NCI-H82 (cell line): ENCODE measurements at regions not wholly inside any gene's neighbourhood (a gene's known extent, or its start where the extent isn't known, plus 50 kb on each side); places are given as distances from the start of the nearest gene placed in this dataset.
"Not testable (repeated sequence)": the region's sequence is repeated elsewhere in the genome, so short reads cannot be mapped to it uniquely, and the experiment has no call there.

Source experiments
- DNase-seq: peaks from one replicate; lab custom pipeline; 2025; lab: John Stamatoyannopoulos, UW

- no peak for DNase-seq
Observed at GRCh38 chr6:4459032-4459431, 317.2 kb upstream of the CDYL start.

GRCh38 chr6:4451718-4452117 is 316.3 kb upstream of the ECI2 start:
- no peak for DNase-seq

DNA sequence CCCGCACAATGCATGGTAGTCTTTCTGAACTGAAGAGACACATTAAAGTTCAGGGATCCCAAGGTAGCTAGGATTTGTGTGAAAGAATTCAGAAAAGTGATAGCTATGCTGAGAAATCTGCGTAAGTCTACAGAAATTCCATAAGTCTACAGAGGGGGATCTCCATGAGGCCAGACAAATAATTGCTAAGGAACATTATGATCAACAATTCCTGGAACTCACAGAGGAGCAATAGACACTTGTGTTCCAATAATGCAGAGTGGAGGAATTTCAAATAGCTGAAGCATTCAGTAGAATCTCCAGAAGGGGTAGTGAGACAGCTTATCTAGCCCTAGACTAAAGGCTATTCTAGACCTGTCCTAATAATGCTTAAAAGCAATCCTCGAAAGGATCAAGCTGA is 315.7 kb upstream of the ECI2 start:
- DNase-seq: no peak

- no peak for DNase-seq
Observed at GRCh38 chr6:4450237-4450636, 314.9 kb upstream of the ECI2 start.

DNA sequence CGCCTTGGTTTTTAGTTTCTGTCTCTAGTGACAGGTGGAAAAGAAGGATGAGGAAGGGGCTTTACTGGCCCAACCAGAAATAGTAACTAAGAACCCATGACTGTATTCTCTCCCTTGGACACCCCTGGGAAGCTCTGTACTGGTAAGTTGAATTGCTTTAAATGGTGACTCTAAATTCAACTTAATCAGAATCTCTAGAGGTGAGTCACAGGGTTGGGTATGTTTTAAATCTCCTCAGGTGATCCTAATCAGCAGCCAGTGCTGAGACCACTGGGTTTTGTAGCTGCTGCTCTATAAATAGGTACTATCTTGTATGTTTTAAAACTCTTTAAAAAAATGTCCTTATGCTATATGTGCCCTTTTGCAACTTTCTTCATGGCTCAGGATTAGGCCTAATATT is 314.0 kb upstream of the ECI2 start:
- no peak for DNase-seq

DNA sequence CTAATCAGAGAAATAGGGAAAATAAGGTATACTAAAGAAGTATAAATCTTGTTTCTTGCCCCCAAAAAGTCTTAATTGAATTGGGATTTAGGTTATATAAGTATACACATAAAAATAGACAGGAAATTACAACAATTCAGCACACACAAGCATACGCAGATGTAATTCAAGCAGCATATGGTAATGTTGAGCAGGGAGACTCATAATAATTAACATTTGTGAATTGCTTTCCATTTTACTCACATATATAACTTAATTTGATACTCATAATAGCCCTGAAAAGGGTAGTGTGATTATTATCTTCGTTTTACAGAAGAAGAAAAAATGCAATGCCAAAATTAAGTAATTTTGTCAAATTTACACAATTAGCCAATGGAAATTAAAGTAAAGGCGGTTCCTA is 313.5 kb upstream of the ECI2 start:
- DNase-seq: no peak

GRCh38 chr6:4447639-4448330 is 312.4 kb upstream of the ECI2 start:
- no peak for DNase-seq

- DNase-seq: no peak
Observed at GRCh38 chr6:4446982-4447381, 311.6 kb upstream of the ECI2 start.

DNA sequence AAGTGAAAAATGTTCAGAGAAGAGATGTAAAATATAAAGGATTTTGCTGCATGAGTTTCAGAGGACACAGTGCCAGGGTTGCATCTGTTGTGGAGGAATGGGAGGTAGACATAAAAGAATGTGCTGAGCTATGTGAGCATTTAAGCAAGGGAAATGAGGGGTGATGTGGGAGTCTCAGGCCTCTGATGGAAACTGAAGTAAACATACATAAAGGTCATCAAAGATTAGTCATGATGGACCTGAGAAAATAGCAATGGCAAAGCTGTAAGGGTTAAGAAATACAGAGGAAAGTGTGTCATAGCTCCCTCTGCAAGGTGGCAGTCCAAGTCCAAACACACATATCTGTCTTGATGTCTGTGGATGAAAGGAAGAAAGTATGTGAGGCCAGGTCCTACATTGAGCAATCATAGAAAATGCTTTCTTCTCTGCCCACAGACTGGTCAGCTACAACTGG is 306.6 kb upstream of the ECI2 start:
- DNase-seq: no peak

DNA sequence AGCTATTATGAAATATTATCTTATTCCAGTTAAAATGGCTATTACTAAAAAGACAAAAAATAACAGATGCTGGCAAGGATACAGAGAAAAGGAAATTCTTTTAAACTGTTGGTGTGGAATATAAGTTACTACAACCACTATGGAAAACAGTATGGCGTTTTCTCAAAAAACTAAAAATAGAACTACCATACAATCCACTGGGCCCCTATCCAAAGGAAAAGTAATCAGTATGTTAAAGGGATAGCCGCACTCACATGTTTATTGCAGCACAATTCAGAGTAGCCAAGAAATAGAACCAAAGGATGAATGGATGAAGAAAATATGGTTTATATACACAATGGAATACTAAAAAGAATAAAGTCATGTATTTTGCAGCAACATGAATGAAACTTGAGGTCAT is 303.8 kb upstream of the ECI2 start:
- no peak for DNase-seq

GRCh38 chr6:4437342-4437741 is 302.0 kb upstream of the ECI2 start:
- DNase-seq: no peak

DNA sequence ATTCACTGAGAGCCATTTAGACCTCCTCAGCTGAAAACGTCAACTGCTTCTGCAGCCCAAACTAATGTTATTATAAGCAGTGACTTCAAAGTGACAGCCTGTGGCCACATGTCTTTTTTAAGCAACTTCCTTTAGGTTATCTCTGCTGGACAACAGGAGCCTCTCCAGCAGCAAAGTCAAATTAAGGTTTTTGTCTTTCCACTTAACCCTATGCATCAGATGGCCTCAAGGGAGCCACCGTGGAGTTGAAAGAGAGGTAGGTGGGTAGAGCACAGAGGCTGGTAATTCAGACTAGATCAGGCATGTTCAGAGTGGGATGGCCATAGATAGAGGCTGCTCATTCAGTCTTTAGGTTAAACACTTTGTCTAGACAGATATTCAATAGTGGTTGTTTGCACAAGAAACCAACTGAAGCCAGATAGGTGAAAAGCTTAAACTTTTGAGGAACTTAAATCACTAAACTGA is 300.6 kb upstream of the ECI2 start:
- DNase-seq: no peak

GRCh38 chr6:4434655-4435054 is 299.3 kb upstream of the ECI2 start:
- DNase-seq: no peak

- DNase-seq: no peak
Observed at GRCh38 chr6:4433199-4433598, 297.8 kb upstream of the ECI2 start.

- no peak for DNase-seq
Observed at GRCh38 chr6:4426968-4427367, 291.6 kb upstream of the ECI2 start.

DNA sequence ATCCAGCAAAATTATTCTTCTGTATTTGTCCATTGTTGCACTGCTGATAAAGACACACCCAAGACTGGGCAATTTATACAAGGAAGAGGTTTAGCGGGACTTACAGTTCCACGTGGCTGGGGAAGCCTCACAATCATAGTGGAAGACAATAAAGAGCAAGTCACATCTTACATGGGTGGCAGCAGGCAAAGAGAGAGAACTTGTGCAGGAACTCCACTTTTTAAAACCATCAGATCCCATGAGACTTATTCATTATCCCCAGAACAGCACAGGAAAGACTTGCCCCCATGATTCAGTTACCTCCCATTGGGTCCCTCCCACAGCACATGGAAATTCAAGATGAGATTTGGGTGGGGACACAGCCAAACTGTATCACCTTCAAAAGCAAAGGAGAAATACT is 286.5 kb upstream of the ECI2 start:
- DNase-seq: no peak

DNA sequence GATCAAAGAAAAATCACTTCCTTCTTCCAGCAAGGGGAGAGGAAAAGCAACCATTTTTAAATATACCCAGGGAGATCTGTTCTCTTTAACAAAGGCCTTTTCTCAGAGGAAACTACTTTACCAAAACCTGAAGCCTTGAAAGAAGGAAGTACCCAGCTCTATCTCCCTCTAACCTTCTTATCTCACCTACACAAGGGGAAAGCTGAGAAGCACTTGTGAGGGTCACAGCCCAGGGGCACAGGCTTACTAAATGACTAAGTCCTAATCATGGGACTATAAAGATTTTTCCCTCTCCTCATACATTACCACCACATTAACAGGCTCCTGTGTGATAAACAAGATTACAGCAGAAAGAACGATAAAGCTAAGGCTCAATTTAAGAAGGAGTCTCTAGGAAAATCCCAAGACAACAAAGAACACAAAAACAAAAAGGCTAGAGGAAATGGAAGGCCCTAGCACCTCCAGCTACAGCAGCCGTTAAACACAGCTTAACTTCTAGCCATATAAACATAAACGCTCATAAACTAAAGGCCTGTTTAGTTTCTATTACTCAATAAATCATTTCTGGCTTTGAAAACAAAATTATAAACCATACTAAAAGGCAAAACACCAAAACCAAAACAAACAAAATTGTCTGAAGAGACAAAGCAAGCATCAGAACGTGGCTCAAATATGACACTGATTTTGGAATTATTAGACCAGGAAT is 284.9 kb upstream of the ECI2 start:
- DNase-seq: no peak

DNA sequence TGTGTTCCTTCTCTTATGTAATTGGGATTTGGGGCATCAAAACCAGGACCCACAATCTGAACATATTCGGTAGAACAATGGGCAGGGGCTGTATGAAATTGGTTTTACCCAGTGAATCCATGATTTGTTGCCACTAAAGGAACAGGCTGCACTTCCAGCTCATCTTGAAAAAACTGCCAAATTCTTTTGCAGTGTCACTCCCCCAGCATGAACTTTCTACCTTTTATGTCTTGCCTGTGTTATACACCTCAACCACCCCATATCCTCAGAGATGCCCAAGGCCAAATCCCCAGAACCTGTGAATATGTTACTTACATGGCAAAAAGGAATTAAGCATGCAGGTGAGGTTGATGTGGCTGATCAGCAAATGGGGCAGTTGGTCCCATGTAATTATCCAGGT is 280.2 kb upstream of the ECI2 start:
- no peak for DNase-seq

- not testable (repeated sequence) for DNase-seq
Observed at GRCh38 chr6:4414078-4414477, 278.7 kb upstream of the ECI2 start.

- DNase-seq: no peak
Observed at GRCh38 chr6:4413073-4413472, 277.7 kb upstream of the ECI2 start.

DNA sequence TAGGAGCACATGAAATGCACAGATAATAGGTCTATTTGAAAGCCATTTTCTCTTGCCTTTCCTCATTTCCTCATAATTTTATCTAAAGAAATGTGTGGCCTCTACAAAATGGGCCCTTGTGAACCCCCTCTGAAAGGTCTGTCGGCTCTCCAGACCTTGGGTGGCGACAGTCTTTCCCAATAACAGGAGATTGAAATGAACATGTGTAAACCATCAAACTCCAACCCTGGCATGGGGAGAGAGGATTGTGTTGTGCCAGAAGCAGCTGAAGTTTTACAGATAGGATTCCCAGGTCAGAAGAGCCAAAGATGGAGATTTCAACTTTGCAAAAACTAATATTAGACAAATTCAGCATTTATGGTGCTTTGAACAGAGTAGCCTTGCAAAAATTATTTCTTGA is 277.1 kb upstream of the ECI2 start:
- no peak for DNase-seq

- no peak for DNase-seq
Observed at GRCh38 chr6:4412077-4412476, 276.7 kb upstream of the ECI2 start.

- DNase-seq: not testable (repeated sequence)
Observed at GRCh38 chr6:4407710-4408109, 272.3 kb upstream of the ECI2 start.
